ENCODE measurements at regions not wholly inside any gene's neighbourhood (a gene's known extent, or its start where the extent isn't known, plus 50 kb on each side); places are given as distances from the start of the nearest gene placed in this dataset.

GRCh38 chr10:14447094-14447839, 116.5 kb upstream of the FRMD4A start:
- no peak for TF ChIP-seq POLR2A (IDR thresholded peaks at IDR 0.05)
- TF ChIP-seq, protein P1, sequence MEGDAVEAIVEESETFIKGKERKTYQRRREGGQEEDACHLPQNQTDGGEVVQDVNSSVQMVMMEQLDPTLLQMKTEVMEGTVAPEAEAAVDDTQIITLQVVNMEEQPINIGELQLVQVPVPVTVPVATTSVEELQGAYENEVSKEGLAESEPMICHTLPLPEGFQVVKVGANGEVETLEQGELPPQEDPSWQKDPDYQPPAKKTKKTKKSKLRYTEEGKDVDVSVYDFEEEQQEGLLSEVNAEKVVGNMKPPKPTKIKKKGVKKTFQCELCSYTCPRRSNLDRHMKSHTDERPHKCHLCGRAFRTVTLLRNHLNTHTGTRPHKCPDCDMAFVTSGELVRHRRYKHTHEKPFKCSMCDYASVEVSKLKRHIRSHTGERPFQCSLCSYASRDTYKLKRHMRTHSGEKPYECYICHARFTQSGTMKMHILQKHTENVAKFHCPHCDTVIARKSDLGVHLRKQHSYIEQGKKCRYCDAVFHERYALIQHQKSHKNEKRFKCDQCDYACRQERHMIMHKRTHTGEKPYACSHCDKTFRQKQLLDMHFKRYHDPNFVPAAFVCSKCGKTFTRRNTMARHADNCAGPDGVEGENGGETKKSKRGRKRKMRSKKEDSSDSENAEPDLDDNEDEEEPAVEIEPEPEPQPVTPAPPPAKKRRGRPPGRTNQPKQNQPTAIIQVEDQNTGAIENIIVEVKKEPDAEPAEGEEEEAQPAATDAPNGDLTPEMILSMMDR (IDR thresholded peaks at IDR 0.05), result no peak
